DOHH2 (cell line): ENCODE measurements at regions not wholly inside any gene's neighbourhood (a gene's known extent, or its start where the extent isn't known, plus 50 kb on each side); places are given as distances from the start of the nearest gene placed in this dataset.

Source experiments
- CTCF ChIP-seq: fragments of 200-600 bp; sonication (generic); IDR thresholded peaks from one replicate; pipeline ENCODE4 v1.5.1; 2014; ENCODE audit warnings: antibody characterized with exemption, mild to moderate bottlenecking, low read depth, low read length; ENCODE audit not compliant: poor library complexity, severe bottlenecking
- EZH2phosphoT487 ChIP-seq: fragments of 200-600 bp; sonication (generic); IDR thresholded peaks from 2 replicates; pipeline ENCODE4 v1.6.1; 2017; ENCODE audit warnings: borderline replicate concordance, mild to moderate bottlenecking, antibody characterized with exemption, low read length, moderate library complexity, mixed read lengths

- TF ChIP-seq CTCF, result no peak
- TF ChIP-seq EZH2phosphoT487, result no peak
These were observed 190.6 kb upstream of the TENT5D start for GRCh38 chrX:80229626-80230025.
